LoVo (cell line): ENCODE measurements at regions not wholly inside any gene's neighbourhood (a gene's known extent, or its start where the extent isn't known, plus 50 kb on each side); places are given as distances from the start of the nearest gene placed in this dataset.

ENCODE experiments used
- DNase-seq: peaks from one replicate; pipeline ENCODE4 v3.0.0-alpha.2; 2016; ENCODE audit warnings: low spot score

DNA sequence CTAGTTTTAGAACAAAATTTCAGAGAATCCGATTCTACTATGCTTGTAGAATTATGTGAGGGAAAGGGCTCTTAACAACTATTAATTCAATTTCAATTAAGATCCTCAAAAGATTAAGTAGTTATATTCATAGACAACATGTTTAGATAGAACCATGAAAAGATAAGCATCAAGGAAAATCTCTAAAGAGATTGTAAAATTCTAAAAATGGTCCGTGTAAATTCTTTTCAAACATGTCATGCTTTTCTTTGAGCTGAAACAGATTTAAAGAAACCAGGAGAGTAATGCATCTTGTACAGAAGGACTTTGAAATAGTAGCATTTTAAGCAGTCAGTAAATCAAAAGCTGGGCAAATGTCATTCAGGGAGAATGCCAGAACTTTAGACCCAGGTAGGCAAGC, 1080.6 kb upstream of the B3GALT2 start:
- DNase-seq, result no peak

DNA sequence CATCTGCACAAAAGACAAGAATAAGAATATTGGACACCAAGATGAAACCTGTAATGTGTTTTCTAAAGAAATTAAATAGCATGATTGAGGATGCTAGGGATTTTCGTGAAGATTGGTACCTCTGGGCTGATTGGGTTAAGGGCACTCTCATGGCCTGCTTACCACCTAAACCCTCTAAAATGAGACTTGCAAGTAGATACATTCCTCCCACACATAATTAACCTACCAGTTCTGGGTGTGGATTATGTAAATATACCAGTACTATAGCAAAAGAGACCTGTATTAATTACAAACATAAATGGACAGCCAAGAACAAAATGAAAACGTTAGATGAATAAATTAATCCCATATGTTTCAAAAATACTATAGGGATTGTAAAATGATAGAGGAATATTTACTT, 1069.6 kb upstream of the B3GALT2 start:
- no peak for DNase-seq

DNA sequence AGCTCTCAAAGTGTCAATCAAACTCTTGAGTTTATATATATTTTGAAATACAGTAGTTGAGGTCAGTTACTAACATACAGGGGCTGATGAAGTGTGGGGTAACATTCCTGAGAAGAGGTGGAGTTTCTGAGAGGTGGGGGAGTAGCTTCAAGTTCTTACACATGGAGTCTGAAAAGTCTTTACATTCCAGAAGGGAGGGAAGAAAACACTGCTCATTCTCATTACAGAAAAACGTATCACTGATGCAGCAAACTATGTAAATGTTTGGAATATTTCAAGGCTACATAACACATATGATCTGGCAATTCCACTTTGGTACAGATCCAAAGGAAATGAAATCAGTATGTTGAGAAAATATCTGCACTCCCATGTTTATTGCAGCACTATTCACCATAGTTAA, 1065.8 kb upstream of the B3GALT2 start:
- DNase-seq, result no peak

DNA sequence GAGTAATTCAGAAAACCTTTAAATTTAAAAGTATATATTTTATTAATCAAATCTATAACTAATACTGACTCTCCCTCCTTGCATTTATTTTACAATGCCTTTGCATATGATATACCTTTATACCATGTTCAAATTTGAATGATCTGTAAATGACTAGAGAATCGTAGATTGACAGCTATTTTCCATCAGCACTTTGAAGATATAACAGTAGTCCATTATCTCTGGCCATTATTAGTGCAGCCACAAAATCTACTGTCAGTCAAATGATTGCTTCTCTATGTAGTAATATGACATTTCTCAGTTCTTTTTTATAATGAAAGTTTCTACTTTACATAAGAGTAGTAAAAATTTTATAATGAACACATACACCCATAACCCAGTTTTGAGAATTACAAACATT, 1054.8 kb upstream of the B3GALT2 start:
- no peak for DNase-seq

DNA sequence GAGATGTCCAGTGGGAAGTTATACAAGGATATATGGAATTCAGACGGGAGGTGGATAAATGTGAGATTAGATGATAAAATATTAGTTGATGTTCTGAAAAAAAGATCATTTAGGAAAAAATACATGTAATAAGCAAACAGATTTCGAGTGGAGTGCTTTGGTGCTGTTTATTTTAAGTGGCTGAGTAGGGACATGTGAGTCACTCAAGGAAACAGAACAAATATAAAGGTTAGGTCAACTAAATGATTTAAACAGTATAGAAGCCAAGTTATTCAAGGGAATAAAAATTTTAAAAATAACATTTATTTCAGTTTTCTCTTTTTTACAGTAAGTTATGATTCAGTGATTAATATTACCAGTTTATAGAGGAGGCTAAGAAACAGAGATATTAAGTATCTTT, 1046.7 kb upstream of the B3GALT2 start:
- peak; percentile 7 for DNase-seq

DNA sequence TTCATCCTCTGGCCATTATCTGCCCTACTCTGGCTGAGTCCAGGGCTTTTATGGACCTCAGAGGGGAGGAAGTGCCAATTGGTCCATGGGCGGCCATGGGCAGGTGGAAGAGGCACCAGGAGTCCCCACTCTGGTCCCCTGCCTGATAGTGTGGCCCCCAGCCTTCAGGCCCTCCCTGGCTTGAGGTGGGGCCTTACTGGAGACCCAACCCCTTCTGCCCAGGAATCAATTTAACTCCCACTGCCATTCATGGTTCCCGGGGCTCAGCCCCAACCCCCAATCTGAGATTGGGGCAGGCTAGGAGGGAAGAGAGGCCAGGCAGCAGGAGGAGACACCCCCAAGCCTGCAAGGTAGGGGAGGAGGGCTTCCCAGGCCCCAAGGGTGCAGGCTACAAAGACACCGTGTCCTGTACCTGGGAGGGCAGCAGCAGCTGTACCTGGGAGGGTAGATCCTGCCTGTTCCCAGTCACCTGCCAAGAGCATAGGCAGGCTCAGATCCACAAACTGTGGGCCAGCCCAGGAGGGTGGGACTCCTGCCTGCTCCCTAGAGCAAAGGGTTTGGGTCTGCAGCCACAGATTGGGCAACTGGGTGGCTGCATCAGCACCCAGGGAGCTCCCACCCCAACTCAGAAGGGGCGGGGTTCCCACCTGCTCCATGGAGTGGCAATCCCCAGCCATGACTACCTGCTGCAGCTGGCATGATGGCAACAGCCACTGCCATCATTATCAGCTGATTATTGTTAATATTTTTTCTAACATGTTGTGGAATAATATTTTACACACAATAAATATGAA, 1044.1 kb upstream of the B3GALT2 start:
- DNase-seq, result no peak

DNA sequence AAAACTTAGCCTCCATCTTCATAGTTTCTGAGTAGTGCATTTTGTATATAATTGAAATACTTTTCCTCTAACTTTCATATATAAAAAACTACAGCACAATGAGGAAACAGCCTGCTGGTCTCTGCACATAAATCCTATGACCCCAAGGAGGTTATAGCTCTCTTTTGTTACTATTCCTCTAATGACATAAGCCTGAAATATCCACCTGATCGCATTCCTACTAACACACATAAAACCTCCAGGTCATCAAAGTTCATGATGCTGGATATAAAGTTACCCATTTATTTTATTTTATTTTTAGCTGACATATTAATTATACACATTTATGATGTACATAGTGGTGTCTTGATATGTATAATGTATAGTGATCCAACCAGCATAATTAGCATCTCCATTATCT, 1042.0 kb upstream of the B3GALT2 start:
- DNase-seq, result no peak

DNA sequence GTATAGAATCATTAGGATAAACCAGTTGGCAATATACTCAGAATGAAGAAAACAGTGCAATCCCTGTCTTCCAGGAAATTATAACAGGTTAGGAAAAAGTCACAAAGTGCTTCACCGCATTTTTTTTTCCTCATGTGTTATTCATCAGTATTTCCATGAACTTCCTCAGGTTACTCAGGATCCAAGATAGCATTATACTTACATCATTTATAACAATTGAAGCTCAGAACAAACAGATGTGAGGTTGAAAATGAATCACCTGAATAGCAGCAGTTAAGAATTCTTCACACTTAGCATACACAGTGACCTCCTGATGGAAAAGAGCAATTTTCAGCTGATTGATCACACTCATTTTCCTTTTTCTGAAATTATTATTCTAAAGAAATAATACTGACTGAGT, 1040.7 kb upstream of the B3GALT2 start:
- no peak for DNase-seq

DNA sequence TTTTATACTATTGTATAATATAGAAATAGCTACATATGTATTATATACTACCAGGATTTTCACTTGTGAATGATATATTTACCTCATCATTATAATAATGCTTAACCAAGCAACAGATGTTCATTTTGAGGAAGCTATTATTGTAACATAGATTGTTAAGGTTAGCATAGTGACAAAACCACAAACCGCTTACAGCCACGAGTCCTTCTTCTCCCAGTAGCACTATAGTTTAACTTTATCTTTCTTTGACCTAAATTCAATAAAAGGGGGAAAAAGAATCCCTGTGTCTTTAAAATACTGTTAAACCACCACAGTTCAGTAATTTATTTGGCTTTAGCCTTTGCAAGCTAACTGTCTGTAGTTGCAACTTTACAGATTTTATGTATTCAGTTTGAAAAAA, 1039.4 kb upstream of the B3GALT2 start:
- DNase-seq, result no peak

DNA sequence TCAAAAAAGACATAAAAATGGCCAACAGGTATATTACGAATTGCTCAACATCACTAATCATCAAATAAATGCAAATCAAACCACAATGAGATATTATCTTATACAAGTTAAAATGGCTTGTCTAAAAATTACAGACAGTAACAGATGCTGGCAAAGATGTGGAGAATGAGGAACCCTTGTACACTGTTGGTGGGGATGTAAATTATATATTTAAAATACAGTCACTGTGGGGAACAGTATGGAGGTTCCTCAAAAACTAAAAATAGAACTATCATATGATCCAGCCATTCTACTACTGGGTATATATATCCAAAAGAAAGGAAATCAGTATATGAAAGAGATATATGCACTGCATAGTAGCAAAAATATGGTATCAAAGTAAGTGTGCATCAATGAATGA, 1037.2 kb upstream of the B3GALT2 start:
- DNase-seq, result no peak

DNA sequence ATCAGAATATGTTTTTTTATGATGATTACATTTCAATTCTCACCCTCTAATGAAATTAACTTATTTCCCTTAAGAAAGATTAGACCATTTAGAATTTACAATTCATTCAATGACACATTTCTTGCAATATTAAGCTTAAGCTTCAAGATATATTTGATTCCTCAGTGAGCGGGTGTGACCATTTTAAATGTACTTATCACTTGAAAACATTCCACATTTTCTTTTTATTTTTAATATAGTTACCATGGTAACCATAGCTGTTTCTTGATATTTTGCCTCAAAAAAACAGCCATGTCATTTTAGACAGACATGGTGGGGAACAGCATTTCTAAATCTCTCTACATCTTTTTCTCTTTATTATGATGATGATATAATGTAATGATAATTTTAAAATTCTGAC, 1029.0 kb upstream of the B3GALT2 start:
- no peak for DNase-seq

DNA sequence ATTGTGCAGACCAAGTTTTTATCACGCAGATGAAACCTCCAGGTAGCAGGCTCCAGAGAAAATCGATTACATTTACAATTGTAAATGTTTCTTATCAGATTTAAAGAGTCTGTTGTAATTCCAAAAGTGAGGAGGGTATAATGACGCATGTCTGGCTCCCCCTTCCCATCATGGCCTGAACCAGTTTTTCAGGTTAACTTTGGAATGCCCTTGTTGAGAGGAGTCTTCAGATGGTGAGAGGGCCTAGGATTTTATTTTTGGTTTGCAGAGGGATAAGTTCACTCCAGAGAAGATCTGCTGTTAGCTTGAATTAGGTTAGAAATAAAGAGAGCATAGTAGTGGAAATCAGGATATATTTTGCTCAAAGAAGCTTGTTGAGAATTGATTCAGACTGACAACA, 1028.3 kb upstream of the B3GALT2 start:
- no peak for DNase-seq

DNA sequence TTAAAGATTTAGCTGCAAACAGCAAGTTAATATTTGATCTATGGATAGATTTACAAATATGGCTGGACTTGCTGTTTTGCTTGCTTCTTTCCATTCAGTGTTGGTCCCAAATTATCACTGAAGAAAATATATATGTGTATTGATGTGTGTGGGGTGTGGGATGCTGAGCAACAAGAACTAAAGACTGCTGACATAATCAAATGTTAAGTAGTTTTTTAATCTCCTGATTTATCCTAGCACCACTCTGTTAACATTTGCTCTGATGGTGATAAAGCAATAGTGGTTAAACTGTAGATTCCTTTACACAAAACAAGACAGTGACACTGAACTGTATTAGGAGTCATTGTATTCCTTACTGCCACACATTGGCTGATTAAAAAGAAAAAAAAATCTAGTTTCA, 1023.5 kb upstream of the B3GALT2 start:
- no peak for DNase-seq

DNA sequence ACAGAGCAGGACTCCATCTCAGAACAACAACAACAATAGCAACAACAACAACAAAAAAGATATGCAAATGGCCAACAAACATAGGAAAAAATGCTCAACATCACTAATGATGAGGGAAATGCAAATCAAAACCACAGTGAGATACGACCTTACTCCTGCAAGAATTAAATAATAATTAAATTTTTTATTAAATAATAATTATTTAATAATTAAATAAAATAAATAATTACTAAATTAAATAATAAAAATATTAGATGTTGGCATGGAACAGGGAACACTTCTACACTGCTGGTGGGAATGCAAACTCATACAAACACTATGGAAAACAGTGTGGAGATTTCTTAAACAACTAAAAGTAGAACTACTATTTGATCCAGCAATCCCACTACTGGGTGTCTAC, 1022.3 kb upstream of the B3GALT2 start:
- DNase-seq, result no peak

DNA sequence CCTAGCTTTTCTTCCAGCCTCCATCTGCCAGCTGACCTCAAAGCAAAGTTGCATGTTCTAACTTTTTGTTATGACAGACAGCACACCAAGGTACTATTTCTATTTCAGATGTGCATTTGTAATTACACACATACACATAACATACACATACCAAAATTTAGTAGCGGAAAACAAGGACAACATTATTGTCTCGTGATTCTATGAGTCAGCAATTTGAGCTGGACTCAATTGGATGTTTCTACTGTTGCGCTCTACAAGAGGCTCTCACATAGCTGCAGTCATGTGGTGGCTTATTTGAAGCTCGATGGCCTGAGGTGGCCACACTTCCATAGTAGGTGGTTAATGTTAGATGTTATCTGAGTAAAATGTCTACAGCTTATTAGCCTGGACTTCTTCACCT, 1010.1 kb upstream of the B3GALT2 start:
- DNase-seq, result no peak

DNA sequence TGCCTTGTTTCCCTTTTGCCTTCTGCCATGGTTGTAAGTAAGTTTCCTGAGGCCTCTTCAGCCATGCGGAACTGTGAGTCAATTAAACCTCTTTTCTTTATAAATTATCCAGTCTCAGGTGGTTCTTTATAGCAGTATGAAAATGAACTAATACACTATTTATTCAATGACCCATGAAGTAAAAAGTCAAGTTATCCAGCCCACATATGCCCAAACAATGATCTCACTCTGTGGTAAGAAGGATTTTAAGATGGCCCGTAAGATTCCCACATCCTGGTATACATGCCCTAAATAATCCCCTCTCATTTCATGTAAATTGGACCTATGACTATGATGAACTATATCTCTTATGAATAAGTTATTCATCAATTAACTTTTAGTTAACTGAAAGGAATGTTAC, 1008.3 kb upstream of the B3GALT2 start:
- DNase-seq, result no peak

DNA sequence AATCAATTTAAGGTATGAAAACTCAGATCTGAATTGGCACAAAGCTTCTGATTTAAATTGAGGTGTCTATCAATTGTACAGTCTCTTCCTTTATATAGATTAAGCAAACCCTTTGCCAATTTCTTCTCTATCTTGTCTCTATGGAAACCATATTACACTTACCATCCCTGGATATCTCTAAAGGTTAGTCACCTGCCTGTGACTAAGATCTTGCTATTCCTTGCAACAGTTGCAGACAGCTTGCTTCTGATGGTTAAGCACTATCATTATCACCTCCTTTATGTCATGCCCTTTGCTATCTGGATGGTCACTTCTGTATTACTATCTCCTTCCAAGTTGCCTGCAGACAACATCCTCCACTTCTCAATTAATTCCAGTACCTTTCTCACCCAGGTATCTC, 998.6 kb upstream of the B3GALT2 start:
- no peak for DNase-seq

DNA sequence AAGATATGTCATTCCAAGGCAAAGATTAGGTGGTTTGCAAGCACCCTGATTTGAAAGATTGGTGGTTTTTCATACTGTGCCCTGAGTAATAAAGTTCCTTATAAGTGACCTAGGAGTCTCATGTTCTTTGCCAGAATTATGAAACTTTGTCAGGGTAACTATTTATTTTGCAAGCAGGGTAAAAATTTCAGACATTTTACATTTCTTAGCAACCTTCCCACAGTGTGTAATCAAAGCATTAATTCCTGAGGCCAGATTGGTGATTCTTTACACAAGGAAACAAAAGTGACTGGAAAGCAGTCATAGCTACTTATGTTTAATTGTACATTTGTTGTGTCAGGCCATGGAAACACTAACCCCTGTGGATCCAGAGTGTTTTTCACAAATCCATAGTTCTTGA, 998.0 kb upstream of the B3GALT2 start:
- DNase-seq, result no peak

DNA sequence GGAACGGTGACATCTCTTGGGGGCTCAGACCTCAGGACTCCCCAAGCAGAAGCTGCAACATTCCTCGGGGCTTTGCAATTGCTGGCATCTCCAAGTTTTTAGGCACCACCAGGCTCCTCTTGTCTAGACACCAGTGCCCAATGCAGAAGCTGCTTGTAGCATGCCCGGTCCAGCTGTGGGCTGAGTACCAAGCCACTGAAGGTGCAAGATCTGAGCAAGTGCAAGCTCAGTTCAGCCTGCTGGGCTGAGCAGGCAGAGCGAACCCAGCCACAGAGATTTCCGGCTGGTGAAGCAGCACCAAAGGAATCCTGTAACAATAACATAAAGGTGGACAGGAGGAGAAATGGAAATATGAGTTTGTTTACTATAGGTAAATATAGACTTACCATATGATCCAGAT, 995.4 kb upstream of the B3GALT2 start:
- no peak for DNase-seq

DNA sequence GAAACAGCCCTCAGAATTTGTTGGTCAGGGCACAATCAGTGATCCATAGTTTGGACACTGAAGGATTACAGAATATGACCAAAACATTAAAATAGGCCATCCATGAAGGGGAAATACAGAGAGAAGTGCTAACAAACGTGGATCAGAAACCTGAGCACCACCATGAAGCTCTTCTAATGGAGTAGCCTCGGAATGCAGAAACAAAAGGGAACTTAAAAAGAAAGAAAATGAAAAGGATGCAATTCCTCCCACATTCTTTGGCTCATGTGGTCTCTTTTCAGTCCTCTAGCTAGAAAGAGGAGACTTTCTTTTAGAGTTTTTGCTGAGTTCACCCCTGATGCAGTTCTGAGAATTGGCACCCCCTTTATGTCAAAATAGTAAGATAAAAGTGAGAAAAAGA, 989.8 kb upstream of the B3GALT2 start:
- no peak for DNase-seq

DNA sequence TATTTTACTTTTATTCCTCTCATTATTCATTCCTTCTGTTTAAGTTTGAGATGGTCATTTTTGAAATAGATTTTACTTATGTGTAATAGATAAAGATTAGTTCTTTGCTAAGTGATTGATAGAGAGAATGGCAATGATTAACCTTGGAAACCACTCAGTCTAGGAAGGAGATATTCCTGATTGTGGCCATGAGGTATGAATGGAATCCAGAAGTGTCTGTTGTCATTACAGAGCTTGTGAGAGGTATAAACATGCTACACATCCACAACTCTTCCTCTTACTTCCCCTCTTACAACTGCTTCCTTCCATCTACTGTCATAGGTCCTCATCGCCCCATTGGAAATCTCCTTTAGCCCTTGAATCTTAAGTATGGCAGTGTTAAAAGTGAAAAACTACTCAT, 988.8 kb upstream of the B3GALT2 start:
- no peak for DNase-seq

DNA sequence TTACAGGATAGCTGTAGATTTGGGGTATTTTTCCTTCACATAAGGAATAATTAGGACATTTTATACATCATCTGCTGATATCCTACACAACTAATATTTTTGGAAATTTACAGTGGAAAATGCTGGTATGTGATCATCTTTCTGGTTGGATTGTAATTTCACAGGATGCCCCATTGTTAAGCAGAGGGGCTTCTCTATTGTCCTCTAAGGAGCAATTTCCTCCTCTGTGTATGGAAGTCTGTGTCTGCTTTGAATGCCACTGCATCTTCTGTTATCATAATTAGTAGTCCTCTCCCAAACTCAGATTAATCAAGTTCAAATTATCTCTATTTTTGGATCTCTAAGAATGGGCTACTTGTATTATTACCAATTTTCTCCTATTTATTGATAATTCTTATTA, 988.1 kb upstream of the B3GALT2 start:
- no peak for DNase-seq

DNA sequence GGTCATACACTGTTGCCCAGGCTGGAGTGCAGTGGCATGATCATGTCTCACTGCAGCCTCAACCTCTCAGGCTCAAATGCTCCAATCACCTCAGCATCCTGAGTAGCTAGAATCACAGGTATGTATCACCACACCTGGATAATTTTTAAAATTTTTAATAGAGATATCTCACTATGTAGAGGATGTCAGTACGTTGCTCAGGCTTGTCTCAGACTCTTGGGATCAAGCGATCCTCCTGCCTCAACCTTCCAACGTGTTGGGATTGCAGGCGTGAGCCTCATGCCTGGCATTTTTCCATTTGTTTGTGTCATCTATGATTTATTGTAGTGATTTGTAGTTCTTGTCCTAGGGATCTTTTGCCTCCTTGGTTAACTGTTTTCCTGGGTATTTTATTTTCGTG, 985.2 kb upstream of the B3GALT2 start:
- DNase-seq, result no peak

DNA sequence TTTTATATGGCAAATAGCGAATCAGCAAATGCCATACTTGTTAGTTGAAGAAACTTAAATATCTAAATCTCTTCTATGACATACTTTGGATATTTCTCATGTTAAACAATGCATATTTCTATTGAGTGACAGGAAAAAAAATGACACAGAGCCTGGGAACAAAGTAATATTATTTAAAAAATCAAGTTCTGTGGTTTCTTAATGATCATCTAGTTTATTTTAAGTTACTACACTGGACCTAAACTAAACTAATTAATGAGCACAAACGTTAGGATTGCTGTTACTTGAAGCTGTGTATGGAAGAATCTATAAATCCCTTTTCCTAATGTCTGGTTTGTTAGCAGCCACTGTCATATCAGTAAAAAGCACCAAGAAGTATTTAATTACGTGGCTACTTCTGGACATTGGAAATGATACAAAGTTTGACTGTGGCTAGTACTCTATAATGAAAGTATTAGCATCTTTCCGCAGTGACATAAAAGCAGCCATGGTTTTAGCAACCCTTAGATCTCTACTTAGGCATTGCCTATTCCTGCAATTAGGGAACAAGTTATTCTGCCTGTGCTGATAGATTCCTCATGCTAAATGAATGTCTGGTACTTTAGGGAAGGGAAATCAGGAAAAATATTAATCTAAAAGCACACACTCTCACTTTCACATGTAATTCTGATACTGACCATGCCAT, 981.7 kb upstream of the B3GALT2 start:
- DNase-seq, result no peak
